GM12801 (cell line): ENCODE measurements at regions not wholly inside any gene's neighbourhood (a gene's known extent, or its start where the extent isn't known, plus 50 kb on each side); places are given as distances from the start of the nearest gene placed in this dataset.

ENCODE experiments used
- CTCF ChIP-seq: IDR thresholded peaks from one replicate; pipeline ENCODE4 v1.5.1; 2011; ENCODE audit warnings: control low read depth; ENCODE audit not compliant: insufficient read length; ENCODE audit errors: extremely low read depth

- no peak for TF ChIP-seq CTCF
Measured at GRCh38 chr15:70576276-70576675, 187.1 kb downstream of the UACA start.

DNA sequence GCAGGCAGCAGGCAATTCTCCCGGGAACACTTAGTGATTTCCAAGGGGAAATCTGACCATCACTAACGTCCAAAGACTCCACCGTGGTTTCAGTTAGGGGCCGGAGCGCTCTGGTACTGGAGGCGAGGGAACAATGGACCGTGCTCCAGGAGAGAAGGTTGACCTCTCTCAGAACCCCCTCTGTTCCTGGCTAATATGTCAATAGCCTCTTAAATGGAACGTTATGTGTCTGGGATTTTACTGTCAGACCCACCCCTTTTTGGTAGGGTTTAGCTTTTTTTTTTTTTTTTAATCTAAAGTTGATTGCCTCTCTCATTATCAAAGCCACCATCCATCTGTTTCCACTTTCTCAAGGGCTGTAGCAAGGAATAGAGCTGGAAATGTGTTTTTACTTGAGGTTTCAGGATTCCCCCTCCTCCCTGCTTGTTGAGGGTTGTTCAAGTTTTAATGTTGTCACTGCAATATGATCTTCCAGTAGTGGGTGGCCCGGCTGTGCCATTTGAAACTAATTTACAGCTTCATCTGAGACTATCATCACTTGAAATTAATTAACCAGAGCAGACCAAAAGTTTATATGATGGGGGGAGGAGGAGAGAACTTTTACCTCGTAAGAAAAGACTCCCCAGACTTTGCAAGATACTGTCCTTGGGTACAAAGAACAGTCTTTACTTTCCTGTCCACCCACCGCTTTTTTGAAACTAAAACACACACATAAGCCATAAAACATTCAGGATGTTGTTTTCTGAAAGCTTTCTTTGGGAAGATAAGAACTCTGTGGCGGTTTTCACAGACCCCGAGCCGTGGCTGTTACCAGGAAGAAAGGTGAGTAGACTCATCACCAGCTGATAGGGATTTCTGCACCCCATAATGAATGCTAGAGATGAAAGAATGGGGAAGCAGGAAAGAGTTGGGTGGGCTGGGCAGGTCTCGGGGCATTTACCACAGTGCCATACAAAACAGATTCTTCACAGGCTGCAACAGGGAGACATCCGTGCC, 187.8 kb downstream of the UACA start:
- TF ChIP-seq CTCF = no peak

- TF ChIP-seq CTCF = no peak
Measured at GRCh38 chr15:70573121-70573850, 190.1 kb downstream of the UACA start.

- TF ChIP-seq CTCF = no peak
Measured at GRCh38 chr15:70569714-70570231, 193.6 kb downstream of the UACA start.

DNA sequence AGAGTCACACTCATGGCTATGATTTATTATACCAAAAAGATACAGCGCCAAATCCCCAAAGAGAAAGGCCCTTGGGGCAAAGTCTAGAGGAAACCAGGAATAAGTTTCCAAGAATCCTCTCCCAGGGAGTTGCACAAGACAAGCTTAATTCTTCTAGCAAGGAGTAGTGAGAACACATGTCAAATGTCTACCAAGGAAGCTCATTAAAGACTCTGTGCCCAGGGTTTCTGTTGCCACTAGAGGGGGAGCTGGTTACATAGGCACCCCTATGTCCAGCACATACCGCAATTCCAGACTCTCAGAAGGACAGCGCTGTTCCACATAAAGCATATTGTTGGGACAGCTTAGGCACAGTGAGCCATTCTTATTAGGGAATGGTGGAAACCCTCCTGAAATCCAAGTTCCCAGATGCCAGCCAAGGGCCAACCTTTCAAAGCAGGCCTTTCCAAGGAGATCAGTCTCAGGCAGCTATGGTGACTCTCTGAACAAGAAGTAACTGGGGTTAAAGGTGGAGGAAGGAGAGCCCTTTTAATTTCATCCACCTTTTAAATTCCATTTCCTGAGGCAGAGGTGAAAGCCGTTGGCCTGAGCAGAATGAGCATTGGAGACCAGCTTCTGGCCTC, 194.2 kb downstream of the UACA start:
- no peak for TF ChIP-seq CTCF

- TF ChIP-seq CTCF = no peak
Measured at GRCh38 chr15:70566989-70567388, 196.4 kb downstream of the UACA start.
